CD4-positive, alpha-beta T cell (primary cell): ENCODE measurements at regions not wholly inside any gene's neighbourhood (a gene's known extent, or its start where the extent isn't known, plus 50 kb on each side); places are given as distances from the start of the nearest gene placed in this dataset.

ENCODE experiments used
- ATAC-seq: fragments of 200-7000 bp; cut with Tn5 transposase; one replicate; pipeline ENCODE4 v1.10.0; 2022; ENCODE audit warnings: mild to moderate bottlenecking; ENCODE audit not compliant: poor library complexity
- CTCF ChIA-PET: fragments of 350-600 bp; sonication (Branson Sonifier 250); formaldehyde crosslinking; loops from one replicate; lab custom pipeline; 2021; ENCODE audit warnings: antibody characterized with exemption, inconsistent platforms; lab: Charles Lee
- POLR2A ChIA-PET: fragments of 350-600 bp; sonication (Branson Sonifier 250); formaldehyde crosslinking; loops from one replicate; lab custom pipeline; 2021; ENCODE audit warnings: antibody characterized with exemption, inconsistent platforms; lab: Charles Lee
- DNase-seq, 14 experiments: peaks; one replicate each; pipeline ENCODE4 v3.0.0-alpha.2; 2013 to 2020; ENCODE audit warnings: mixed read lengths in 2 of 14
- H3K27ac ChIP-seq, 2 donors: one replicate each; pipeline versions ENCODE4 v1.5.1 to v1.7.0; 2013; ENCODE audit warnings: low read length in 2 of 2, low read depth in 1 of 2, mild to moderate bottlenecking in 1 of 2
- H3K27me3 ChIP-seq, 2 experiments: 1 replicate in 1 of 2; 2 replicates in 1 of 2; pipeline versions ENCODE4 v1.6.1 to v1.7.0; 2013; ENCODE audit warnings: low read length in 2 of 2, control low read depth in 1 of 2, mild to moderate bottlenecking in 1 of 2, moderate library complexity in 1 of 2; ENCODE audit not compliant: insufficient read depth in 2 of 2, control insufficient read depth in 1 of 2
- H3K36me3 ChIP-seq: one replicate; pipeline ENCODE4 v1.6.1; 2013; ENCODE audit warnings: low read length, control low read depth; ENCODE audit not compliant: insufficient read depth
- H3K4me1 ChIP-seq: one replicate; pipeline ENCODE4 v1.6.1; 2013; ENCODE audit warnings: low read length, control low read depth; ENCODE audit not compliant: insufficient read depth
- H3K4me3 ChIP-seq: one replicate; pipeline ENCODE4 v1.5.1; 2013; ENCODE audit warnings: mild to moderate bottlenecking, low read length, moderate library complexity
- H3K9me3 ChIP-seq, 2 experiments: 1 replicate in 1 of 2; 2 replicates in 1 of 2; pipeline versions ENCODE4 v1.6.1 to v1.7.0; 2013; ENCODE audit warnings: low read length in 2 of 2, mild to moderate bottlenecking in 2 of 2, control low read depth in 1 of 2, moderate library complexity in 1 of 2; ENCODE audit not compliant: control insufficient read depth in 1 of 2, insufficient read depth in 1 of 2
- H3K27ac Mint-ChIP-seq: one replicate; pipeline ENCODE4 v1.8.0; 2020; ENCODE audit warnings: mixed read lengths
- H3K27me3 Mint-ChIP-seq: one replicate; pipeline ENCODE4 v1.8.0; 2021; ENCODE audit warnings: mixed read lengths
- H3K36me3 Mint-ChIP-seq: one replicate; pipeline ENCODE4 v1.8.0; 2021; ENCODE audit warnings: low read depth, mixed read lengths
- H3K4me1 Mint-ChIP-seq: one replicate; pipeline ENCODE4 v1.8.0; 2021; ENCODE audit warnings: low read depth, mixed read lengths
- H3K4me3 Mint-ChIP-seq: one replicate; pipeline ENCODE4 v1.8.0; 2020; ENCODE audit warnings: mild to moderate bottlenecking, mixed read lengths
- H3K9me3 Mint-ChIP-seq: one replicate; pipeline ENCODE4 v1.8.0; 2020; ENCODE audit warnings: mixed read lengths
- CTCF ChIP-seq: fragments of 200-600 bp; IDR thresholded peaks from one replicate; pipeline ENCODE4 v1.8.0; 2022; ENCODE audit warnings: antibody characterized with exemption, mild to moderate bottlenecking
- intact Hi-C, 2 experiments: fragments of 100-400 bp; cut with DNase I in 1 of 2; cut with micrococcal nuclease in 1 of 2; formaldehyde crosslinking; loops; one replicate each; pipeline versions ENCODE4 v1.15.1 to v1.9.0; 2023 to 2025; cut with DNase I, micrococcal nuclease

- H3K4me1 ChIP-seq = no peaks in the 10 kb centered on the region
- H3K27me3 Mint-ChIP-seq = peaks cover 11% of the 10 kb centered on the region
- H3K9me3 ChIP-seq = no peaks in the 10 kb centered on the region
- CTCF ChIA-PET = no interaction called here
- no peak for ATAC-seq
- H3K27ac ChIP-seq = no peak overlapping the region
- intact Hi-C loops = no loop called here
- POLR2A ChIA-PET = no interaction called here
- no peaks in the 10 kb centered on the region for H3K9me3 Mint-ChIP-seq
- no peak overlapping the region for H3K27ac Mint-ChIP-seq
- no peak for DNase-seq
- H3K36me3 Mint-ChIP-seq = no peaks in the 10 kb centered on the region
- H3K4me3 ChIP-seq = no peak overlapping the region
- H3K4me1 Mint-ChIP-seq = no peaks in the 10 kb centered on the region
- H3K27me3 ChIP-seq = no peaks in the 10 kb centered on the region
- H3K36me3 ChIP-seq = no peaks in the 10 kb centered on the region
- no peak for TF ChIP-seq CTCF
- no peak overlapping the region for H3K4me3 Mint-ChIP-seq
Measured at GRCh38 chr16:66084306-66084705, 282.2 kb upstream of the CDH5 start.

- Histone ChIP-seq H3K27me3 (no peaks in the 10 kb centered on the region), H3K4me1 (no peaks in the 10 kb centered on the region), H3K4me3 (no peak overlapping the region), H3K36me3 (no peaks in the 10 kb centered on the region), H3K27ac (no peak overlapping the region), H3K9me3 (no peaks in the 10 kb centered on the region)
- ATAC-seq = no peak
- H3K9me3 Mint-ChIP-seq = no peaks in the 10 kb centered on the region
- H3K4me3 Mint-ChIP-seq = no peak overlapping the region
- H3K36me3 Mint-ChIP-seq = no peaks in the 10 kb centered on the region
- H3K27ac Mint-ChIP-seq = no peak overlapping the region
- ChIA-PET POLR2A (no interaction called here), CTCF (no interaction called here)
- H3K27me3 Mint-ChIP-seq = peaks cover 22% of the 10 kb centered on the region
- intact Hi-C loops = no loop called here
- no peaks in the 10 kb centered on the region for H3K4me1 Mint-ChIP-seq
- DNase-seq = no peak
- no peak for TF ChIP-seq CTCF
Measured at GRCh38 chr16:66083171-66083570, 283.3 kb upstream of the CDH5 start.

GRCh38 chr16:66082424-66082823 lies 284.1 kb upstream of the CDH5 start:
- no peak for TF ChIP-seq CTCF
- Histone ChIP-seq H3K36me3 (no peaks in the 10 kb centered on the region), H3K27ac (no peak overlapping the region), H3K27me3 (no peaks in the 10 kb centered on the region), H3K4me3 (no peak overlapping the region), H3K9me3 (no peaks in the 10 kb centered on the region), H3K4me1 (no peaks in the 10 kb centered on the region)
- ATAC-seq (no peak), DNase-seq (no peak)
- intact Hi-C loops = no loop called here
- CTCF ChIA-PET = no interaction called here
- H3K36me3 Mint-ChIP-seq = no peaks in the 10 kb centered on the region
- no peak overlapping the region for H3K4me3 Mint-ChIP-seq
- no peaks in the 10 kb centered on the region for H3K4me1 Mint-ChIP-seq
- H3K27me3 Mint-ChIP-seq = peaks cover 25% of the 10 kb centered on the region
- POLR2A ChIA-PET = no interaction called here
- H3K9me3 Mint-ChIP-seq = no peaks in the 10 kb centered on the region
- H3K27ac Mint-ChIP-seq = no peak overlapping the region
